ENCODE measurements at regions not wholly inside any gene's neighbourhood (a gene's known extent, or its start where the extent isn't known, plus 50 kb on each side); places are given as distances from the start of the nearest gene placed in this dataset.

- in situ Hi-C loops (cut with MboI) = no loop called here
- 17 to 27% methylated on average over 3 of the region's 3 CpGs for WGBS, 2 experiments (ENCODE audit: low coverage in 1 of 2, low lambda C conversion rate in 2 of 2, missing lambda C conversion rate in 2 of 2)
Measured at GRCh38 chr2:117644403-117644802, 170.1 kb upstream of the DDX18 start.

GRCh38 chr2:117645458-117645857, 169.0 kb upstream of the DDX18 start:
- DNase-seq = no peak
- H4K20me1 ChIP-seq (ENCODE audit: insufficient read depth) = no peaks in the 10 kb centered on the region
- WGBS, 2 experiments (ENCODE audit: low coverage in 1 of 2, low lambda C conversion rate in 2 of 2, missing lambda C conversion rate in 2 of 2) = 27 to 33% methylated on average over 3 of the region's 3 CpGs
- H3F3A ChIP-seq (ENCODE audit: insufficient read depth) = no peaks in the 10 kb centered on the region
- H3K4me1 ChIP-seq (ENCODE audit: insufficient read depth) = no peaks in the 10 kb centered on the region
- no peaks in the 10 kb centered on the region for H3K27me3 ChIP-seq (replicated peaks; ENCODE audit: insufficient read depth)
- no peaks in the 10 kb centered on the region for H3K9me2 ChIP-seq (ENCODE audit: insufficient read depth)
- H3K36me3 ChIP-seq (ENCODE audit: low read depth) = no peaks in the 10 kb centered on the region
- H3K79me2 ChIP-seq (ENCODE audit: insufficient read depth) = no peaks in the 10 kb centered on the region
- no peak overlapping the region for H3K4me3 ChIP-seq
- H2AFZ ChIP-seq = no peak overlapping the region
- TF ChIP-seq EZH2 (IDR thresholded peaks at IDR 0.05; ENCODE audit: insufficient read depth, poor library complexity, severe bottlenecking) (no peak), EZH2phosphoT487 (IDR thresholded peaks at IDR 0.05; ENCODE audit: insufficient read depth, low read depth) (no peak)
- no peaks in the 10 kb centered on the region for H3K9me3 ChIP-seq (ENCODE audit: low read depth)
- H3K9ac ChIP-seq = no peak overlapping the region
- no peak overlapping the region for H3K4me2 ChIP-seq (ENCODE audit: unreplicated experiment)
- no peak overlapping the region for H3K27ac ChIP-seq
- in situ Hi-C loops (cut with MboI) = no loop called here

More at GRCh38 chr2:117644403-117644802, 170.1 kb upstream of the DDX18 start:
- Histone ChIP-seq H3K4me2 (ENCODE audit: unreplicated experiment) (no peak overlapping the region), H3F3A (ENCODE audit: insufficient read depth) (no peaks in the 10 kb centered on the region), H4K20me1 (ENCODE audit: insufficient read depth) (no peaks in the 10 kb centered on the region), H3K9me3 (ENCODE audit: low read depth) (no peaks in the 10 kb centered on the region), H3K27me3 (replicated peaks; ENCODE audit: insufficient read depth) (no peaks in the 10 kb centered on the region), H3K4me3 (no peak overlapping the region), H3K36me3 (ENCODE audit: low read depth) (no peaks in the 10 kb centered on the region), H3K27ac (no peak overlapping the region), H3K9ac (no peak overlapping the region), H3K4me1 (ENCODE audit: insufficient read depth) (no peaks in the 10 kb centered on the region), H3K79me2 (ENCODE audit: insufficient read depth) (no peaks in the 10 kb centered on the region), H2AFZ (no peak overlapping the region), H3K9me2 (ENCODE audit: insufficient read depth) (no peaks in the 10 kb centered on the region)
- no peak for TF ChIP-seq EZH2phosphoT487 (IDR thresholded peaks at IDR 0.05; ENCODE audit: insufficient read depth, low read depth)
- no peak for TF ChIP-seq EZH2 (IDR thresholded peaks at IDR 0.05; ENCODE audit: insufficient read depth, poor library complexity, severe bottlenecking)
- DNase-seq = no peak

DNA sequence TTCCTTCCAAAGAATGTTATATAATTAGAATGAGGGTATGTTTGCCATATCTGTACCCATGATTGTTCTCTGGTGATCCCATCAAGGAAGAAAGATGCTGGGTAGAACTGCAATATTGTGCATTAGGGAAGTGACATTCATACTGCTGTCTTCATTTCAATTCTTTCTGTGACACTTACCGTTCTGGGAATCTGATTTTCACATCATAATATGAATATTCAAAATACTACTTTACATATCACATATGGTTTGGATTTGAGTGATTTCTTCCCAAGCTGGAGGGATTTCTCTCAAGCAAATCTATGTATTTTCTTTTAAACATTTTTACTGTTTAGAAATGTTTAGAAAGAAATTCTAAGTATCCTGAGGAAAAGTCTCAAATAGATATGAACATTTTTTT, 168.4 kb upstream of the DDX18 start:
- Histone ChIP-seq H3K4me3 (no peak overlapping the region), H3K9ac (no peak overlapping the region), H4K20me1 (ENCODE audit: insufficient read depth) (no peaks in the 10 kb centered on the region), H3K36me3 (ENCODE audit: low read depth) (no peaks in the 10 kb centered on the region), H3K9me2 (ENCODE audit: insufficient read depth) (no peaks in the 10 kb centered on the region), H3F3A (ENCODE audit: insufficient read depth) (no peaks in the 10 kb centered on the region), H2AFZ (no peak overlapping the region), H3K27ac (no peak overlapping the region), H3K79me2 (ENCODE audit: insufficient read depth) (no peaks in the 10 kb centered on the region), H3K4me1 (ENCODE audit: insufficient read depth) (no peaks in the 10 kb centered on the region), H3K4me2 (ENCODE audit: unreplicated experiment) (no peak overlapping the region), H3K27me3 (replicated peaks; ENCODE audit: insufficient read depth) (no peaks in the 10 kb centered on the region), H3K9me3 (ENCODE audit: low read depth) (no peaks in the 10 kb centered on the region)
- in situ Hi-C loops (cut with MboI) = no loop called here
- DNase-seq = no peak
- TF ChIP-seq EZH2phosphoT487 (IDR thresholded peaks at IDR 0.05; ENCODE audit: insufficient read depth, low read depth) (no peak), EZH2 (IDR thresholded peaks at IDR 0.05; ENCODE audit: insufficient read depth, poor library complexity, severe bottlenecking) (no peak)
- 0% methylated on average over 1 of the region's 1 CpG for WGBS, 2 experiments (ENCODE audit: low coverage in 1 of 2, low lambda C conversion rate in 2 of 2, missing lambda C conversion rate in 2 of 2)

DNA sequence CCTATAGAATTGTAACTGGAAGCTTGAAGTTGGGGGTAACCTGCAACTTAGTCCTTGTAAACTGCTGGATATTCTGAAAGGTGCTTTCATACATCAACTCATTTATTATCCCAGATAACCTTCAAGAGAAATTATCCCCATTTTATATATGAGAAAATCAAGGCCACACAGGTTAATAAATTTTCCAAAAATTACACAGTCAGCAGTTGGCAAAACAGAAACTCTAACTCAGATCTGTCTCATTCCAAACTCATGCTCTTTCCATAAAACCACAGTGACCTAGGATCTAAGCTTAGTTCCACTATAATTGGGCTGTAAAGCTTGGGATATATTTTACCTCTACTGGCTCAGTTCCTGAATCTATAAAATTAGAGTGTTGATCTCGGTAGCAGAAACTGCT, 167.6 kb upstream of the DDX18 start:
- Histone ChIP-seq H4K20me1 (ENCODE audit: insufficient read depth) (no peaks in the 10 kb centered on the region), H3K27ac (no peak overlapping the region), H3K9me3 (ENCODE audit: low read depth) (no peaks in the 10 kb centered on the region), H3F3A (ENCODE audit: insufficient read depth) (no peaks in the 10 kb centered on the region), H3K4me3 (no peak overlapping the region), H3K9me2 (ENCODE audit: insufficient read depth) (no peaks in the 10 kb centered on the region), H3K4me1 (ENCODE audit: insufficient read depth) (no peaks in the 10 kb centered on the region), H3K4me2 (ENCODE audit: unreplicated experiment) (no peak overlapping the region), H3K9ac (no peak overlapping the region), H3K36me3 (ENCODE audit: low read depth) (no peaks in the 10 kb centered on the region), H3K79me2 (ENCODE audit: insufficient read depth) (no peaks in the 10 kb centered on the region), H2AFZ (no peak overlapping the region), H3K27me3 (replicated peaks; ENCODE audit: insufficient read depth) (no peaks in the 10 kb centered on the region)
- in situ Hi-C loops (cut with MboI) = no loop called here
- 22 to 27% methylated on average over 1 of the region's 1 CpG for WGBS, 2 experiments (ENCODE audit: low coverage in 1 of 2, low lambda C conversion rate in 2 of 2, missing lambda C conversion rate in 2 of 2)
- DNase-seq = no peak
- TF ChIP-seq EZH2 (IDR thresholded peaks at IDR 0.05; ENCODE audit: insufficient read depth, poor library complexity, severe bottlenecking) (no peak), EZH2phosphoT487 (IDR thresholded peaks at IDR 0.05; ENCODE audit: insufficient read depth, low read depth) (no peak)

GRCh38 chr2:117656546-117656945, 157.9 kb upstream of the DDX18 start:
- Histone ChIP-seq H3K9me3 (ENCODE audit: low read depth) (no peaks in the 10 kb centered on the region), H3K27ac (no peak overlapping the region), H3K27me3 (replicated peaks; ENCODE audit: insufficient read depth) (no peaks in the 10 kb centered on the region), H3K36me3 (ENCODE audit: low read depth) (no peaks in the 10 kb centered on the region), H3K9ac (no peak overlapping the region), H2AFZ (no peak overlapping the region), H3K79me2 (ENCODE audit: insufficient read depth) (no peaks in the 10 kb centered on the region), H3K9me2 (ENCODE audit: insufficient read depth) (no peaks in the 10 kb centered on the region), H3K4me2 (ENCODE audit: unreplicated experiment) (no peak overlapping the region), H3K4me1 (ENCODE audit: insufficient read depth) (no peaks in the 10 kb centered on the region), H4K20me1 (ENCODE audit: insufficient read depth) (no peaks in the 10 kb centered on the region), H3K4me3 (no peak overlapping the region), H3F3A (ENCODE audit: insufficient read depth) (no peaks in the 10 kb centered on the region)
- 2 to 4% methylated on average over 4 of the region's 4 CpGs for WGBS, 2 experiments (ENCODE audit: low coverage in 1 of 2, low lambda C conversion rate in 2 of 2, missing lambda C conversion rate in 2 of 2)
- no peak for DNase-seq
- TF ChIP-seq EZH2 (IDR thresholded peaks at IDR 0.05; ENCODE audit: insufficient read depth, poor library complexity, severe bottlenecking) (no peak), EZH2phosphoT487 (IDR thresholded peaks at IDR 0.05; ENCODE audit: insufficient read depth, low read depth) (no peak)
- in situ Hi-C loops (cut with MboI) = no loop called here
